ENCODE measurements at regions not wholly inside any gene's neighbourhood (a gene's known extent, or its start where the extent isn't known, plus 50 kb on each side); places are given as distances from the start of the nearest gene placed in this dataset.

GRCh38 chr12:126218697-126219096 is 1153.5 kb downstream of the AACS start:
- no peaks in the 10 kb centered on the region for H3K27me3 ChIP-seq (ENCODE audit: control insufficient read depth, insufficient read depth, low read length)
- no peaks in the 10 kb centered on the region for H3K36me3 ChIP-seq (ENCODE audit: control insufficient read depth, insufficient read depth, low read length)
- no peak overlapping the region for H3K4me3 ChIP-seq (ENCODE audit: low read depth, low read length)
- DNase-seq (ENCODE audit: low read depth), result no peak
- no peak for TF ChIP-seq CTCF (IDR thresholded peaks at IDR 0.05; ENCODE audit: insufficient read depth, low read length, poor library complexity, severe bottlenecking)

GRCh38 chr12:126219139-126219538 is 1153.9 kb downstream of the AACS start:
- Histone ChIP-seq H3K27me3 (ENCODE audit: control insufficient read depth, insufficient read depth, low read length) (no peaks in the 10 kb centered on the region), H3K36me3 (ENCODE audit: control insufficient read depth, insufficient read depth, low read length) (no peaks in the 10 kb centered on the region), H3K4me3 (ENCODE audit: low read depth, low read length) (no peak overlapping the region)
- no peak for DNase-seq (ENCODE audit: low read depth)
- TF ChIP-seq CTCF (IDR thresholded peaks at IDR 0.05; ENCODE audit: insufficient read depth, low read length, poor library complexity, severe bottlenecking), result no peak

- no peak for DNase-seq (ENCODE audit: low read depth)
- no peak overlapping the region for H3K4me3 ChIP-seq (ENCODE audit: low read depth, low read length)
- H3K27me3 ChIP-seq (ENCODE audit: control insufficient read depth, insufficient read depth, low read length), result no peaks in the 10 kb centered on the region
- no peaks in the 10 kb centered on the region for H3K36me3 ChIP-seq (ENCODE audit: control insufficient read depth, insufficient read depth, low read length)
- TF ChIP-seq CTCF (IDR thresholded peaks at IDR 0.05; ENCODE audit: insufficient read depth, low read length, poor library complexity, severe bottlenecking), result no peak
Observed at GRCh38 chr12:126219654-126220279, 1154.5 kb downstream of the AACS start.

- Histone ChIP-seq H3K4me3 (ENCODE audit: low read depth, low read length) (no peak overlapping the region), H3K36me3 (ENCODE audit: control insufficient read depth, insufficient read depth, low read length) (no peaks in the 10 kb centered on the region), H3K27me3 (ENCODE audit: control insufficient read depth, insufficient read depth, low read length) (no peaks in the 10 kb centered on the region)
- TF ChIP-seq CTCF (IDR thresholded peaks at IDR 0.05; ENCODE audit: insufficient read depth, low read length, poor library complexity, severe bottlenecking), result no peak
- DNase-seq (ENCODE audit: low read depth), result no peak
Observed at GRCh38 chr12:126224032-126224431, 1158.8 kb downstream of the AACS start.

- DNase-seq (ENCODE audit: low read depth), result no peak
- no peaks in the 10 kb centered on the region for H3K36me3 ChIP-seq (ENCODE audit: control insufficient read depth, insufficient read depth, low read length)
- H3K27me3 ChIP-seq (ENCODE audit: control insufficient read depth, insufficient read depth, low read length), result no peaks in the 10 kb centered on the region
- H3K4me3 ChIP-seq (ENCODE audit: low read depth, low read length), result no peak overlapping the region
- no peak for TF ChIP-seq CTCF (IDR thresholded peaks at IDR 0.05; ENCODE audit: insufficient read depth, low read length, poor library complexity, severe bottlenecking)
Observed at GRCh38 chr12:126228936-126229335, 1163.7 kb downstream of the AACS start.

- no peak for DNase-seq (ENCODE audit: low read depth)
- H3K36me3 ChIP-seq (ENCODE audit: control insufficient read depth, insufficient read depth, low read length), result no peaks in the 10 kb centered on the region
- no peak overlapping the region for H3K4me3 ChIP-seq (ENCODE audit: low read depth, low read length)
- H3K27me3 ChIP-seq (ENCODE audit: control insufficient read depth, insufficient read depth, low read length), result no peaks in the 10 kb centered on the region
- no peak for TF ChIP-seq CTCF (IDR thresholded peaks at IDR 0.05; ENCODE audit: insufficient read depth, low read length, poor library complexity, severe bottlenecking)
Observed at GRCh38 chr12:126232711-126233110, 1167.5 kb downstream of the AACS start.
